ENCODE measurements at regions not wholly inside any gene's neighbourhood (a gene's known extent, or its start where the extent isn't known, plus 50 kb on each side); places are given as distances from the start of the nearest gene placed in this dataset.

DNA sequence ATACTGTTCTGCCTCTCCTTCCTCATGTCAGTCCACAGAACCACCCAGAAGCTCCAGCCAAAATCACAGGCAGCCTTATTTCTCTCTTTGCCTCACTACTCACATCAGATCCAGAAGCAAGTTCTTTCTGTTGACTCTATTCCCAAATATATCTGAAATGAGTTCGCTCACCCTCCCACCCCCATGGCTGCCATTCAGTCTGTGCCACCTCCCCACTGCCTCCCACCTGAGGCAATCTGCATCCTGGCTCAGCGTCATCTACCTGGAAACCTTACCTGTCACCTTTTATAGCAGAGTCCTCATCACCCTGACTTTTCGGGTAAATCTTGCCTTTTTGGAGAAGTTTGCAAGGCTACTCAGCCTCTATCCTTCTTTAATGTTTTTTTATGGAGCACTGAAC is 501.8 kb downstream of the BCL11B start:
- Histone ChIP-seq H3K4me2 (no peak overlapping the region), H3F3A (replicated peaks; ENCODE audit: insufficient read depth) (no peaks in the 10 kb centered on the region), H3K4me3 (ENCODE audit: low read depth in 2 of 2, low read length in 1 of 2) (no peak overlapping the region), H3K9me3 (no peaks in the 10 kb centered on the region), H3K4me1 (ENCODE audit: control insufficient read depth in 1 of 2, insufficient read depth in 2 of 2, low read depth in 1 of 2, low read length in 1 of 2) (no peaks in the 10 kb centered on the region), H4K20me1 (ENCODE audit: insufficient read depth) (no peaks in the 10 kb centered on the region), H2AFZ (ENCODE audit: low read depth) (no peak overlapping the region), H3K9me2 (no peaks in the 10 kb centered on the region), H3K27me3 (ENCODE audit: insufficient read depth) (no peaks in the 10 kb centered on the region), H3K36me3 (replicated peaks in 1 of 2; ENCODE audit: control insufficient read depth in 1 of 2, insufficient read depth in 2 of 2, low read length in 1 of 2) (no peaks in the 10 kb centered on the region), H3K79me2 (ENCODE audit: insufficient read depth) (no peaks in the 10 kb centered on the region), H3K27ac (ENCODE audit: low read depth in 2 of 2, low read length in 1 of 2) (no peak overlapping the region), H3K9ac (no peak overlapping the region)
- no peak for TF ChIP-seq EP300 (IDR thresholded peaks at IDR 0.05; ENCODE audit: borderline replicate concordance in 1 of 2, low read depth in 1 of 2, low read length in 1 of 2)
- no peak for TF ChIP-seq TEAD4 (IDR thresholded peaks at IDR 0.05; ENCODE audit: borderline replicate concordance, insufficient read depth)
- no peak for TF ChIP-seq TAF1 (IDR thresholded peaks at IDR 0.05; ENCODE audit: borderline replicate concordance, low read depth, low read length)
- TF ChIP-seq ZBTB33 (IDR thresholded peaks at IDR 0.05; ENCODE audit: borderline replicate concordance, low read depth), result no peak
- no peak for TF ChIP-seq RXRA (IDR thresholded peaks at IDR 0.05; ENCODE audit: borderline replicate concordance, low read depth)
- no peak for TF ChIP-seq USF1 (IDR thresholded peaks at IDR 0.05; ENCODE audit: borderline replicate concordance, low read depth)
- WGBS (ENCODE audit: low lambda C conversion rate), result 8% methylated on average over 3 of the region's 3 CpGs
- ChIA-PET POLR2A (no interaction called here), CTCF (no interaction called here)
- no peak for DNase-seq

DNA sequence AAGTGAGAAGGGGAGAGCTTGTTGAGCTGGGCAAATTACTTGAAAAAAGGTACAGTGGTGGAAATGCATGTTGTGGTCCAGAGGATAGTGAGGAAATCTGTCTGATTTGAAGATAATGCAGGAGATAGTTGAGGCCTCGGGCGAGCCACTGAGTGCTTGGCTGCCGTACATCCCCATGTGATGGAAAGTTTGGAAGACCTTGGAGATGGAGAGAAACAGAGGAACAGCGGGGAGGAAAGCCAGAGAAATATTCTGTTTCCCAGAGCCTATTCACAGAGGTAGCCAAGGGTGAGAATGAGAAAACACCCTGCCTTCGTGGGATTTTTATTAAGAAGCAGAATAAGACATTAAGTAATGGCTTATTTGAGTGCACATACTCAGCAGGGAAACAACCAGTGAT is 498.2 kb downstream of the BCL11B start:
- Histone ChIP-seq H3K4me1 (ENCODE audit: control insufficient read depth in 1 of 2, insufficient read depth in 2 of 2, low read depth in 1 of 2, low read length in 1 of 2) (no peaks in the 10 kb centered on the region), H3F3A (replicated peaks; ENCODE audit: insufficient read depth) (no peaks in the 10 kb centered on the region), H3K27me3 (ENCODE audit: insufficient read depth) (no peaks in the 10 kb centered on the region), H3K79me2 (ENCODE audit: insufficient read depth) (no peaks in the 10 kb centered on the region), H2AFZ (ENCODE audit: low read depth) (no peak overlapping the region), H3K27ac (ENCODE audit: low read depth in 2 of 2, low read length in 1 of 2) (no peak overlapping the region), H4K20me1 (ENCODE audit: insufficient read depth) (no peaks in the 10 kb centered on the region), H3K4me2 (no peak overlapping the region), H3K9ac (no peak overlapping the region), H3K9me2 (no peaks in the 10 kb centered on the region), H3K4me3 (ENCODE audit: low read depth in 2 of 2, low read length in 1 of 2) (no peak overlapping the region), H3K36me3 (replicated peaks in 1 of 2; ENCODE audit: control insufficient read depth in 1 of 2, insufficient read depth in 2 of 2, low read length in 1 of 2) (no peaks in the 10 kb centered on the region), H3K9me3 (no peaks in the 10 kb centered on the region)
- DNase-seq, result no peak
- ChIA-PET POLR2A (no interaction called here), CTCF (no interaction called here)
- WGBS (ENCODE audit: low lambda C conversion rate), result under 1% methylated on average over 5 of the region's 5 CpGs
- TF ChIP-seq IRF3 (IDR thresholded peaks at IDR 0.05; ENCODE audit: low read depth, low read length), result no peak
- TF ChIP-seq, protein P1, sequence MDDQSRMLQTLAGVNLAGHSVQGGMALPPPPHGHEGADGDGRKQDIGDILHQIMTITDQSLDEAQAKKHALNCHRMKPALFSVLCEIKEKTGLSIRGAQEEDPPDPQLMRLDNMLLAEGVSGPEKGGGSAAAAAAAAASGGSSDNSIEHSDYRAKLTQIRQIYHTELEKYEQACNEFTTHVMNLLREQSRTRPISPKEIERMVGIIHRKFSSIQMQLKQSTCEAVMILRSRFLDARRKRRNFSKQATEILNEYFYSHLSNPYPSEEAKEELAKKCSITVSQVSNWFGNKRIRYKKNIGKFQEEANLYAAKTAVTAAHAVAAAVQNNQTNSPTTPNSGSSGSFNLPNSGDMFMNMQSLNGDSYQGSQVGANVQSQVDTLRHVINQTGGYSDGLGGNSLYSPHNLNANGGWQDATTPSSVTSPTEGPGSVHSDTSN (IDR thresholded peaks at IDR 0.05), result no peak
- no peak for TF ChIP-seq CTCF (IDR thresholded peaks at IDR 0.05)
- no peak for TF ChIP-seq TAF1 (IDR thresholded peaks at IDR 0.05; ENCODE audit: borderline replicate concordance, low read depth, low read length)
- TF ChIP-seq TEAD4 (IDR thresholded peaks at IDR 0.05; ENCODE audit: borderline replicate concordance, insufficient read depth), result no peak
- TF ChIP-seq RAD21 (IDR thresholded peaks at IDR 0.05; ENCODE audit: low read length), result no peak
- TF ChIP-seq, protein P2, sequence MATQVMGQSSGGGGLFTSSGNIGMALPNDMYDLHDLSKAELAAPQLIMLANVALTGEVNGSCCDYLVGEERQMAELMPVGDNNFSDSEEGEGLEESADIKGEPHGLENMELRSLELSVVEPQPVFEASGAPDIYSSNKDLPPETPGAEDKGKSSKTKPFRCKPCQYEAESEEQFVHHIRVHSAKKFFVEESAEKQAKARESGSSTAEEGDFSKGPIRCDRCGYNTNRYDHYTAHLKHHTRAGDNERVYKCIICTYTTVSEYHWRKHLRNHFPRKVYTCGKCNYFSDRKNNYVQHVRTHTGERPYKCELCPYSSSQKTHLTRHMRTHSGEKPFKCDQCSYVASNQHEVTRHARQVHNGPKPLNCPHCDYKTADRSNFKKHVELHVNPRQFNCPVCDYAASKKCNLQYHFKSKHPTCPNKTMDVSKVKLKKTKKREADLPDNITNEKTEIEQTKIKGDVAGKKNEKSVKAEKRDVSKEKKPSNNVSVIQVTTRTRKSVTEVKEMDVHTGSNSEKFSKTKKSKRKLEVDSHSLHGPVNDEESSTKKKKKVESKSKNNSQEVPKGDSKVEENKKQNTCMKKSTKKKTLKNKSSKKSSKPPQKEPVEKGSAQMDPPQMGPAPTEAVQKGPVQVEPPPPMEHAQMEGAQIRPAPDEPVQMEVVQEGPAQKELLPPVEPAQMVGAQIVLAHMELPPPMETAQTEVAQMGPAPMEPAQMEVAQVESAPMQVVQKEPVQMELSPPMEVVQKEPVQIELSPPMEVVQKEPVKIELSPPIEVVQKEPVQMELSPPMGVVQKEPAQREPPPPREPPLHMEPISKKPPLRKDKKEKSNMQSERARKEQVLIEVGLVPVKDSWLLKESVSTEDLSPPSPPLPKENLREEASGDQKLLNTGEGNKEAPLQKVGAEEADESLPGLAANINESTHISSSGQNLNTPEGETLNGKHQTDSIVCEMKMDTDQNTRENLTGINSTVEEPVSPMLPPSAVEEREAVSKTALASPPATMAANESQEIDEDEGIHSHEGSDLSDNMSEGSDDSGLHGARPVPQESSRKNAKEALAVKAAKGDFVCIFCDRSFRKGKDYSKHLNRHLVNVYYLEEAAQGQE (IDR thresholded peaks at IDR 0.05; ENCODE audit: low read depth, low read length), result no peak
- no peak for TF ChIP-seq MAX (IDR thresholded peaks at IDR 0.05; ENCODE audit: low read depth)
- TF ChIP-seq FOSL2 (IDR thresholded peaks at IDR 0.05; ENCODE audit: borderline replicate concordance, low read depth), result no peak
- TF ChIP-seq RXRA (IDR thresholded peaks at IDR 0.05; ENCODE audit: borderline replicate concordance, low read depth), result no peak
- TF ChIP-seq RFX5 (IDR thresholded peaks at IDR 0.05; ENCODE audit: low read length), result no peak
- TF ChIP-seq POLR2AphosphoS5 (IDR thresholded peaks at IDR 0.05; ENCODE audit: low read depth, low read length), result no peak

All from SK-N-SH (cell line).